GM12892 (cell line): ENCODE measurements at regions not wholly inside any gene's neighbourhood (a gene's known extent, or its start where the extent isn't known, plus 50 kb on each side); places are given as distances from the start of the nearest gene placed in this dataset.

Experiments used
- POLR2A ChIP-seq: IDR thresholded peaks from 2 replicates; pipeline ENCODE4 v1.6.1; 2011; ENCODE audit warnings: low read depth, low read length, control low read depth
- POLR2AphosphoS5 ChIP-seq: IDR thresholded peaks from 2 replicates; pipeline ENCODE4 v1.6.1; 2011; ENCODE audit warnings: low read depth, low read length, control low read depth

DNA sequence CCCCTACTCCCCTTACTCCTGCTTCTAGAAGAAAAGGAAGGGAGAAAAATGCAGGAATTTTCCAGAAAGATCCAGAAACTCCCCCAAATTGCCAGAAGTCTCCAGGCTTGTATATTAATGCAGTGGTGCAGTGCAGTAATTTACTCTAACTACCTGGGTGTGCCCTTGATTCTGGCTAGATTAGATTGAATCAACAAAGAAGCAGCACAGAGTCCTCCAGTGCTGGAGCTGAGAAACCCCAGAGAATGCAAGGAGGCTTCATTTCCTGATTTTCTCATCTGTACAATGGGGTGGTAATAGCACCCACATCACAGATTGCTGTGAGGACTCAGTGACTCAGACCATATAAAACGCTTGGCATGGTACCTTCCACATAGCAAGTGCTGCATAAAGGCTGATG is 247.3 kb upstream of the RPL38 start:
- TF ChIP-seq POLR2AphosphoS5: no peak
- TF ChIP-seq POLR2A: no peak
